ENCODE measurements at regions not wholly inside any gene's neighbourhood (a gene's known extent, or its start where the extent isn't known, plus 50 kb on each side); places are given as distances from the start of the nearest gene placed in this dataset.
"Not testable (repeated sequence)": the region's sequence is repeated elsewhere in the genome, so short reads cannot be mapped to it uniquely, and the experiment has no call there.

GRCh38 chr14:23895480-23895879 is 58.1 kb upstream of the DHRS4 start:
- DNase-seq (ENCODE audit: low read depth in 2 of 2) = peak in 1 of 2 donors; percentile 6

- DNase-seq (ENCODE audit: low read depth in 2 of 2) = no peak
These were observed 56.9 kb upstream of the DHRS4 start for GRCh38 chr14:23896609-23897153.

- not testable (repeated sequence) for DNase-seq (ENCODE audit: low read depth in 2 of 2)
These were observed 56.3 kb upstream of the DHRS4 start for GRCh38 chr14:23897291-23897690.

GRCh38 chr14:23898359-23898758 is 55.2 kb upstream of the DHRS4 start:
- DNase-seq (ENCODE audit: low read depth in 2 of 2) = not testable (repeated sequence)

- DNase-seq (ENCODE audit: low read depth in 2 of 2) = no peak
These were observed 53.8 kb upstream of the DHRS4 start for GRCh38 chr14:23899788-23900187.

GRCh38 chr14:23903442-23903841 is 50.1 kb upstream of the DHRS4 start:
- no peak for DNase-seq (ENCODE audit: low read depth in 2 of 2)

Measured in lung microvascular endothelial cell (primary cell).